GM23338 (cell line): ENCODE measurements at regions not wholly inside any gene's neighbourhood (a gene's known extent, or its start where the extent isn't known, plus 50 kb on each side); places are given as distances from the start of the nearest gene placed in this dataset.

Source experiments
- ATAC-seq: fragments of 200-7000 bp; cut with Tn5 transposase; 3 replicates; pipeline ENCODE4 v1.9.1; 2020
- DNase-seq: peaks from one replicate; pipeline ENCODE4 v3.0.0-alpha.2; 2015; ENCODE audit warnings: low spot score
- H2AFZ ChIP-seq: fragments of 200-600 bp; sonication (generic); 2 replicates; pipeline ENCODE4 v1.8.0; 2016; ENCODE audit warnings: antibody characterized with exemption, mild to moderate bottlenecking, moderate library complexity
- H3F3A ChIP-seq: fragments of 200-600 bp; sonication (generic); replicated peaks from 2 replicates; pipeline ENCODE4 v1.8.0; 2017; ENCODE audit warnings: antibody characterized with exemption, mixed run types, low read depth
- H3K27ac ChIP-seq: fragments of 200-600 bp; sonication (generic); 2 replicates; pipeline ENCODE4 v1.6.1; 2016; ENCODE audit warnings: low read depth
- H3K27me3 ChIP-seq: fragments of 200-600 bp; sonication (generic); 2 replicates; pipeline ENCODE4 v1.8.0; 2016; ENCODE audit warnings: mild to moderate bottlenecking, mixed run types, moderate library complexity; ENCODE audit not compliant: insufficient read depth
- H3K36me3 ChIP-seq: fragments of 200-600 bp; sonication (generic); 2 replicates; pipeline ENCODE4 v1.8.0; 2016; ENCODE audit warnings: mild to moderate bottlenecking; ENCODE audit not compliant: insufficient read depth
- H3K4me1 ChIP-seq: fragments of 200-600 bp; sonication (generic); 2 replicates; pipeline ENCODE4 v1.8.0; 2016; ENCODE audit warnings: mild to moderate bottlenecking, moderate library complexity; ENCODE audit not compliant: insufficient read depth
- H3K4me2 ChIP-seq: fragments of 200-600 bp; sonication (generic); 2 replicates; pipeline ENCODE4 v1.7.1; 2017; ENCODE audit warnings: mixed run types
- H3K4me3 ChIP-seq: fragments of 200-600 bp; sonication (generic); 2 replicates; pipeline ENCODE4 v1.6.1; 2016; ENCODE audit warnings: mixed run types
- H3K79me2 ChIP-seq: fragments of 200-600 bp; sonication (generic); replicated peaks from 2 replicates; pipeline ENCODE4 v1.8.0; 2017; ENCODE audit warnings: mild to moderate bottlenecking; ENCODE audit not compliant: insufficient read depth
- H3K9me2 ChIP-seq: fragments of 200-600 bp; sonication (generic); 2 replicates; pipeline ENCODE4 v1.8.0; 2017; ENCODE audit not compliant: insufficient read depth
- H4K20me1 ChIP-seq: fragments of 200-600 bp; sonication (generic); replicated peaks from 2 replicates; pipeline ENCODE4 v1.8.0; 2017; ENCODE audit warnings: mild to moderate bottlenecking; ENCODE audit not compliant: insufficient read depth
- H3K27ac Mint-ChIP-seq: 2 replicates; pipeline ENCODE4 v1.8.0; 2020; ENCODE audit warnings: inconsistent platforms, mild to moderate bottlenecking, moderate library complexity, mixed read lengths
- H3K27me3 Mint-ChIP-seq: 3 replicates; pipeline ENCODE4 v1.8.0; 2022; ENCODE audit warnings: low read depth, mild to moderate bottlenecking, moderate library complexity, mixed read lengths, inconsistent platforms; ENCODE audit not compliant: insufficient read depth, poor library complexity
- H3K36me3 Mint-ChIP-seq: 3 replicates; pipeline ENCODE4 v1.8.0; 2021; ENCODE audit warnings: low read depth, mild to moderate bottlenecking, inconsistent platforms, moderate library complexity, mixed read lengths
- H3K4me1 Mint-ChIP-seq: 3 replicates; pipeline ENCODE4 v1.8.0; 2020; ENCODE audit warnings: mild to moderate bottlenecking, inconsistent platforms, mixed read lengths
- H3K4me3 Mint-ChIP-seq: 3 replicates; pipeline ENCODE4 v1.8.0; 2021; ENCODE audit warnings: moderate library complexity, mild to moderate bottlenecking, inconsistent platforms, mixed read lengths
- H3K9me3 Mint-ChIP-seq: 3 replicates; pipeline ENCODE4 v1.8.0; 2020; ENCODE audit warnings: moderate library complexity, mild to moderate bottlenecking, inconsistent platforms, mixed read lengths
- EZH2phosphoT487 ChIP-seq: fragments of 200-600 bp; sonication (generic); IDR thresholded peaks from one replicate; pipeline ENCODE4 v1.8.1; 2018; ENCODE audit warnings: antibody characterized with exemption; ENCODE audit not compliant: unreplicated experiment
- JUNB ChIP-seq: IDR thresholded peaks from one replicate; pipeline ENCODE4 v1.6.1; 2016; ENCODE audit warnings: antibody characterized with exemption; ENCODE audit not compliant: unreplicated experiment
- POLR2AphosphoS5 ChIP-seq: IDR thresholded peaks from 2 replicates; pipeline ENCODE4 v1.6.1; 2016; ENCODE audit warnings: antibody characterized with exemption, low read depth
- STAT1 ChIP-seq: IDR thresholded peaks from one replicate; pipeline ENCODE4 v1.6.1; 2016; ENCODE audit warnings: antibody characterized with exemption; ENCODE audit not compliant: unreplicated experiment
- ZNF114 ChIP-seq: fragments of 250-450 bp; sonication (Bioruptor Pico); IDR thresholded peaks from 2 replicates; pipeline ENCODE4 v1.5.0; 2020; ENCODE audit warnings: mild to moderate bottlenecking, moderate library complexity
- ZNF331 ChIP-seq: fragments of 250-450 bp; sonication (Bioruptor Pico); IDR thresholded peaks from 2 replicates; pipeline ENCODE4 v1.5.0; 2020; ENCODE audit warnings: low read depth, mild to moderate bottlenecking, moderate library complexity
- TF ChIP-seq, protein P1 (sequence below): IDR thresholded peaks from 2 replicates; pipeline ENCODE4 v1.6.1; 2016; ENCODE audit warnings: antibody characterized with exemption
- TF ChIP-seq, protein P2 (sequence below): fragments of 250-450 bp; sonication (Bioruptor Pico); IDR thresholded peaks from 2 replicates; pipeline ENCODE4 v1.5.0; 2020; ENCODE audit warnings: mild to moderate bottlenecking, moderate library complexity
- TF ChIP-seq, protein P3 (sequence below): IDR thresholded peaks from one replicate; pipeline ENCODE4 v1.6.1; 2018; ENCODE audit warnings: antibody characterized with exemption; ENCODE audit not compliant: unreplicated experiment

DNA sequence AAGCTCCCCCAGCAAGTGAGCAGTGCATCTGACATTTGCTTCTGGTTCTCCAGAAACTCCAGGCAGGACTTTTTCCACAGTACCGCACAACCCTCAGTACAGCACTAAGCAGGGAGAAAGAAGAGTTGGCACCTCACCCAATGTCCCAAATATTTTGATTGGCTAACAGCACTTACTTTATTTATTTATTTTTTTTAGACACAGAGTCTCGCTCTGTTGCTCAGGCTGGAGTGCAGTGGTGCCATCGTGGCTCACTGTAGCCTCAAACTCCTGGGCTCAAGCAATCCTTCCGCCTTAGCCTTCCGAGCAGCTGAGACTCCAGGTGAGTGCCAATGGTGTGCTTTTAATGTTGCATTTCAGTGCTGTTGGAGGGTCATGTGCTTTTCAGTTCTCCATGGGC is 200.3 kb upstream of the ZMIZ1 start:
- Mint-ChIP-seq H3K36me3 (no peaks in the 10 kb centered on the region), H3K4me3 (no peak overlapping the region), H3K9me3 (no peaks in the 10 kb centered on the region; the same call in 2 of the 3 replicates), H3K27ac (no peak overlapping the region), H3K4me1 (no peaks in the 10 kb centered on the region), H3K27me3 (peaks cover 6% of the 10 kb centered on the region)
- H3F3A ChIP-seq: no peaks in the 10 kb centered on the region
- no peak overlapping the region for H2AFZ ChIP-seq
- no peak overlapping the region for H3K4me3 ChIP-seq
- no peaks in the 10 kb centered on the region for H3K79me2 ChIP-seq
- DNase-seq: no peak
- no peaks in the 10 kb centered on the region for H3K36me3 ChIP-seq
- H3K4me2 ChIP-seq: no peak overlapping the region
- no peak for ATAC-seq
- no peaks in the 10 kb centered on the region for H3K4me1 ChIP-seq
- TF ChIP-seq ZNF331 (CRISPR knock-in tag) (no peak), EZH2phosphoT487 (no peak), STAT1 (no peak), JUNB (no peak), ZNF114 (no peak), POLR2AphosphoS5 (no peak)
- TF ChIP-seq, protein P1, sequence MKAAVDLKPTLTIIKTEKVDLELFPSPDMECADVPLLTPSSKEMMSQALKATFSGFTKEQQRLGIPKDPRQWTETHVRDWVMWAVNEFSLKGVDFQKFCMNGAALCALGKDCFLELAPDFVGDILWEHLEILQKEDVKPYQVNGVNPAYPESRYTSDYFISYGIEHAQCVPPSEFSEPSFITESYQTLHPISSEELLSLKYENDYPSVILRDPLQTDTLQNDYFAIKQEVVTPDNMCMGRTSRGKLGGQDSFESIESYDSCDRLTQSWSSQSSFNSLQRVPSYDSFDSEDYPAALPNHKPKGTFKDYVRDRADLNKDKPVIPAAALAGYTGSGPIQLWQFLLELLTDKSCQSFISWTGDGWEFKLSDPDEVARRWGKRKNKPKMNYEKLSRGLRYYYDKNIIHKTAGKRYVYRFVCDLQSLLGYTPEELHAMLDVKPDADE: no peak
- TF ChIP-seq, protein P2, sequence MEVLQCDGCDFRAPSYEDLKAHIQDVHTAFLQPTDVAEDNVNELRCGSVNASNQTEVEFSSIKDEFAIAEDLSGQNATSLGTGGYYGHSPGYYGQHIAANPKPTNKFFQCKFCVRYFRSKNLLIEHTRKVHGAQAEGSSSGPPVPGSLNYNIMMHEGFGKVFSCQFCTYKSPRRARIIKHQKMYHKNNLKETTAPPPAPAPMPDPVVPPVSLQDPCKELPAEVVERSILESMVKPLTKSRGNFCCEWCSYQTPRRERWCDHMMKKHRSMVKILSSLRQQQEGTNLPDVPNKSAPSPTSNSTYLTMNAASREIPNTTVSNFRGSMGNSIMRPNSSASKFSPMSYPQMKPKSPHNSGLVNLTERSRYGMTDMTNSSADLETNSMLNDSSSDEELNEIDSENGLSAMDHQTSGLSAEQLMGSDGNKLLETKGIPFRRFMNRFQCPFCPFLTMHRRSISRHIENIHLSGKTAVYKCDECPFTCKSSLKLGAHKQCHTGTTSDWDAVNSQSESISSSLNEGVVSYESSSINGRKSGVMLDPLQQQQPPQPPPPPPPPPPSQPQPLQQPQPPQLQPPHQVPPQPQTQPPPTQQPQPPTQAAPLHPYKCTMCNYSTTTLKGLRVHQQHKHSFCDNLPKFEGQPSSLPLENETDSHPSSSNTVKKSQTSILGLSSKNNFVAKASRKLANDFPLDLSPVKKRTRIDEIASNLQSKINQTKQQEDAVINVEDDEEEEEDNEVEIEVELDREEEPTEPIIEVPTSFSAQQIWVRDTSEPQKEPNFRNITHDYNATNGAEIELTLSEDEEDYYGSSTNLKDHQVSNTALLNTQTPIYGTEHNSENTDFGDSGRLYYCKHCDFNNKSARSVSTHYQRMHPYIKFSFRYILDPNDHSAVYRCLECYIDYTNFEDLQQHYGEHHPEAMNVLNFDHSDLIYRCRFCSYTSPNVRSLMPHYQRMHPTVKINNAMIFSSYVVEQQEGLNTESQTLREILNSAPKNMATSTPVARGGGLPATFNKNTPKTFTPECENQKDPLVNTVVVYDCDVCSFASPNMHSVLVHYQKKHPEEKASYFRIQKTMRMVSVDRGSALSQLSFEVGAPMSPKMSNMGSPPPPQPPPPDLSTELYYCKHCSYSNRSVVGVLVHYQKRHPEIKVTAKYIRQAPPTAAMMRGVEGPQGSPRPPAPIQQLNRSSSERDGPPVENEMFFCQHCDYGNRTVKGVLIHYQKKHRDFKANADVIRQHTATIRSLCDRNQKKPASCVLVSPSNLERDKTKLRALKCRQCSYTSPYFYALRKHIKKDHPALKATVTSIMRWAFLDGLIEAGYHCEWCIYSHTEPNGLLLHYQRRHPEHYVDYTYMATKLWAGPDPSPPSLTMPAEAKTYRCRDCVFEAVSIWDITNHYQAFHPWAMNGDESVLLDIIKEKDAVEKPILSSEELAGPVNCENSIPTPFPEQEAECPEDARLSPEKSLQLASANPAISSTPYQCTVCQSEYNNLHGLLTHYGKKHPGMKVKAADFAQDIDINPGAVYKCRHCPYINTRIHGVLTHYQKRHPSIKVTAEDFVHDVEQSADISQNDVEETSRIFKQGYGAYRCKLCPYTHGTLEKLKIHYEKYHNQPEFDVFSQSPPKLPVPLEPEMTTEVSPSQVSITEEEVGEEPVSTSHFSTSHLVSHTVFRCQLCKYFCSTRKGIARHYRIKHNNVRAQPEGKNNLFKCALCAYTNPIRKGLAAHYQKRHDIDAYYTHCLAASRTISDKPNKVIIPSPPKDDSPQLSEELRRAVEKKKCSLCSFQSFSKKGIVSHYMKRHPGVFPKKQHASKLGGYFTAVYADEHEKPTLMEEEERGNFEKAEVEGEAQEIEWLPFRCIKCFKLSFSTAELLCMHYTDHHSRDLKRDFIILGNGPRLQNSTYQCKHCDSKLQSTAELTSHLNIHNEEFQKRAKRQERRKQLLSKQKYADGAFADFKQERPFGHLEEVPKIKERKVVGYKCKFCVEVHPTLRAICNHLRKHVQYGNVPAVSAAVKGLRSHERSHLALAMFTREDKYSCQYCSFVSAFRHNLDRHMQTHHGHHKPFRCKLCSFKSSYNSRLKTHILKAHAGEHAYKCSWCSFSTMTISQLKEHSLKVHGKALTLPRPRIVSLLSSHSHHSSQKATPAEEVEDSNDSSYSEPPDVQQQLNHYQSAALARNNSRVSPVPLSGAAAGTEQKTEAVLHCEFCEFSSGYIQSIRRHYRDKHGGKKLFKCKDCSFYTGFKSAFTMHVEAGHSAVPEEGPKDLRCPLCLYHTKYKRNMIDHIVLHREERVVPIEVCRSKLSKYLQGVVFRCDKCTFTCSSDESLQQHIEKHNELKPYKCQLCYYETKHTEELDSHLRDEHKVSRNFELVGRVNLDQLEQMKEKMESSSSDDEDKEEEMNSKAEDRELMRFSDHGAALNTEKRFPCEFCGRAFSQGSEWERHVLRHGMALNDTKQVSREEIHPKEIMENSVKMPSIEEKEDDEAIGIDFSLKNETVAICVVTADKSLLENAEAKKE (CRISPR knock-in tag): no peak
- TF ChIP-seq, protein P3, sequence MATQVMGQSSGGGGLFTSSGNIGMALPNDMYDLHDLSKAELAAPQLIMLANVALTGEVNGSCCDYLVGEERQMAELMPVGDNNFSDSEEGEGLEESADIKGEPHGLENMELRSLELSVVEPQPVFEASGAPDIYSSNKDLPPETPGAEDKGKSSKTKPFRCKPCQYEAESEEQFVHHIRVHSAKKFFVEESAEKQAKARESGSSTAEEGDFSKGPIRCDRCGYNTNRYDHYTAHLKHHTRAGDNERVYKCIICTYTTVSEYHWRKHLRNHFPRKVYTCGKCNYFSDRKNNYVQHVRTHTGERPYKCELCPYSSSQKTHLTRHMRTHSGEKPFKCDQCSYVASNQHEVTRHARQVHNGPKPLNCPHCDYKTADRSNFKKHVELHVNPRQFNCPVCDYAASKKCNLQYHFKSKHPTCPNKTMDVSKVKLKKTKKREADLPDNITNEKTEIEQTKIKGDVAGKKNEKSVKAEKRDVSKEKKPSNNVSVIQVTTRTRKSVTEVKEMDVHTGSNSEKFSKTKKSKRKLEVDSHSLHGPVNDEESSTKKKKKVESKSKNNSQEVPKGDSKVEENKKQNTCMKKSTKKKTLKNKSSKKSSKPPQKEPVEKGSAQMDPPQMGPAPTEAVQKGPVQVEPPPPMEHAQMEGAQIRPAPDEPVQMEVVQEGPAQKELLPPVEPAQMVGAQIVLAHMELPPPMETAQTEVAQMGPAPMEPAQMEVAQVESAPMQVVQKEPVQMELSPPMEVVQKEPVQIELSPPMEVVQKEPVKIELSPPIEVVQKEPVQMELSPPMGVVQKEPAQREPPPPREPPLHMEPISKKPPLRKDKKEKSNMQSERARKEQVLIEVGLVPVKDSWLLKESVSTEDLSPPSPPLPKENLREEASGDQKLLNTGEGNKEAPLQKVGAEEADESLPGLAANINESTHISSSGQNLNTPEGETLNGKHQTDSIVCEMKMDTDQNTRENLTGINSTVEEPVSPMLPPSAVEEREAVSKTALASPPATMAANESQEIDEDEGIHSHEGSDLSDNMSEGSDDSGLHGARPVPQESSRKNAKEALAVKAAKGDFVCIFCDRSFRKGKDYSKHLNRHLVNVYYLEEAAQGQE: no peak
- H3K27ac ChIP-seq: no peak overlapping the region
- no peaks in the 10 kb centered on the region for H3K9me2 ChIP-seq
- no peaks in the 10 kb centered on the region for H4K20me1 ChIP-seq
- no peaks in the 10 kb centered on the region for H3K27me3 ChIP-seq
